K562 (cell line): ENCODE measurements at regions not wholly inside any gene's neighbourhood (a gene's known extent, or its start where the extent isn't known, plus 50 kb on each side); places are given as distances from the start of the nearest gene placed in this dataset.

ENCODE experiments used
- ATF2 ChIP-seq: sonication (generic); formaldehyde crosslinking; IDR thresholded peaks from 2 replicates; pipeline ENCODE4 v1.8.1; 2022; ENCODE audit warnings: missing genetic modification reagents
- CTCF ChIP-seq, 3 experiments: IDR thresholded peaks in 2 of 3; conservative IDR thresholded peaks in 1 of 3; 2 replicates each; pipeline ENCODE4 v1.5.1; 2011 to 2012; ENCODE audit warnings: low read length in 3 of 3, mild to moderate bottlenecking in 3 of 3, control low read depth in 2 of 3, improper control_type of control experiment in 1 of 3, inconsistent platforms in 1 of 3, low read depth in 1 of 3, mixed read lengths in 1 of 3, moderate library complexity in 1 of 3; ENCODE audit not compliant: insufficient read depth in 2 of 3
- FOSL1 ChIP-seq: fragments of 200-800 bp; sonication (Bioruptor generic); conservative IDR thresholded peaks from 2 replicates; pipeline ENCODE4 v1.6.1; 2016; ENCODE audit warnings: missing genetic modification characterization, missing compliant biosample characterization
- NKRF ChIP-seq: fragments of 450-650 bp; IDR thresholded peaks from 2 replicates; pipeline ENCODE4 v1.6.1; 2016; ENCODE audit warnings: borderline replicate concordance
- POLR2A ChIP-seq: fragments of 450-650 bp; conservative IDR thresholded peaks from 2 replicates; pipeline ENCODE4 v1.6.1; 2016
- PRDM10 ChIP-seq: fragments of 450-650 bp; IDR thresholded peaks from 2 replicates; pipeline ENCODE4 v1.6.1; 2018; ENCODE audit not compliant: partially characterized antibody
- REST ChIP-seq, 2 experiments: fragments of 450-650 bp; formaldehyde crosslinking in 1 of 2; IDR thresholded peaks; 2 replicates each; pipeline versions ENCODE4 v1.4.0 to v1.6.1; 2014 to 2020; ENCODE audit warnings: mild to moderate bottlenecking in 2 of 2, borderline replicate concordance in 1 of 2, low read depth in 1 of 2
- TCF7L2 ChIP-seq: fragments of 150-350 bp; IDR thresholded peaks from 2 replicates; pipeline ENCODE4 v1.6.1; 2016; ENCODE audit warnings: low read depth, mild to moderate bottlenecking, low read length, moderate library complexity

- TF ChIP-seq FOSL1 (tag): no peak
- TF ChIP-seq REST (IDR thresholded peaks at IDR 0.05; ENCODE audit: borderline replicate concordance): no peak
- no peak for TF ChIP-seq REST (CRISPR knock-in tag; IDR thresholded peaks at IDR 0.05; ENCODE audit: low read depth)
- no peak for TF ChIP-seq POLR2A
- no peak for TF ChIP-seq NKRF
- TF ChIP-seq ATF2 (CRISPR knock-in tag): no peak
- TF ChIP-seq TCF7L2: no peak
- TF ChIP-seq CTCF (IDR thresholded peaks at IDR 0.05 in 2 of 3, conservative IDR thresholded peaks at IDR 0.05 in 1 of 3; ENCODE audit: insufficient read depth in 2 of 3, low read depth in 1 of 3, low read length in 3 of 3): no peak
- no peak for TF ChIP-seq PRDM10
Observed at GRCh38 chr1:69290291-69290690, 277.4 kb upstream of the LRRC7 start.
